NOMO-1 treated with DMSO at 0.1 percent for 48 hours (cell line): ENCODE measurements at regions not wholly inside any gene's neighbourhood (a gene's known extent, or its start where the extent isn't known, plus 50 kb on each side); places are given as distances from the start of the nearest gene placed in this dataset.
"Not testable (repeated sequence)": the region's sequence is repeated elsewhere in the genome, so short reads cannot be mapped to it uniquely, and the experiment has no call there.

Source experiments
- DNase-seq: peaks from one replicate; lab custom pipeline; 2025; ENCODE audit not compliant: unreplicated experiment; lab: John Stamatoyannopoulos, UW

DNA sequence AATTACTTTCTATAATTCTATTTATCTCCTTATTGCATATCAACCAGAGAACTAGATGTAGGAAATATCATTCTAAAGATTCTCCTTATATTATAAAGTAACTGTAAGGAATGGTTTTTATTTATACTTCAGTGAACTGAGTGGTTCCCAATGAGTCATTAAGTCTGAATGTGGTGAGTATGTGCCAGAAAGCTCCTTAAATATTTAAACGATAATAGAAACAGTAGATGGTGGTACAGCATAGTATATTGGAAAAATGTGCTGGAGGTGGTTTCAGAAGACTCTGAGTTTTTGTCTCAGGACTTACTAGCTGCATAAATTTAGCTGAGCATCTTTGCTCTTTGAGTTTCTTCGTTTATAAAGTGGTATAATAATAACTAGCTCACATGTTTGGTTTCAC is 653.5 kb downstream of the FAM181B start:
- no peak for DNase-seq

DNA sequence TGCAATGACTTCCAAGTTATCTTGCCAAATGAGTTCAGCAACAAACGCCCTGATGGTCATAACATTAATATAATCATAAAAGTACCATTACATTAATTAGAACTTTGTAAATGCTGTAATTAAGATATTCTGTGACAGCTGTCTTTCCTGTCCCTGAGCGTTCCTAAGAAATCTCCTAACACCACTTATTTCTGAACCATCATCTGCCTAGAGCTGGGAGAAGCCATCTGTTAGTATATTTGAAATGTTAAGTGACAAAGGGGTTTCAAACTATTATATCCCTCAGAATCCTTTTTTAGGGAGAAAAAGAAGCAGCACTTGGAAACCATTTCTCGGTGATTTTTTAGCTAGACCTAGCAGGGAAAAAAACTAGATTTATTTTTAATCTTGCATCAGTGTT is 657.5 kb downstream of the FAM181B start:
- no peak for DNase-seq

GRCh38 chr11:82059505-82059904 is 674.2 kb downstream of the FAM181B start:
- DNase-seq = no peak

DNA sequence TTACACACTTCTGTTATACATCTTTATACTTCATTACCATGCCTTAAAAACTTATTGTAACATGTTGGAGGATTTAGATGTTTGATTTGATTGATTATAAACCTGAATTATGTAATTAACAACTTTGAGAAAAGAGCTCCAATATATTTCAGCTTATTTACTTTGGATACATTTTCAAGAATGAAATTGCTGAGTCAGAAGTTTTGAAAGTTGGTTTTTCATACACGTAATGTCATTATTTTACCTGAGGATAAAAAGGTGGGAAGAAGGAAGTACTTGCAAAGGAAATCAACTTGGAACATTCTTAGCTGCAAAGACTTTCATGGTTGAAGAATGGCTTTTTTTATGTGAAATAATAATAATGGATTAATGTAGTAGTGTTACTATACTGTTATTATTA is 677.2 kb downstream of the FAM181B start:
- no peak for DNase-seq

DNA sequence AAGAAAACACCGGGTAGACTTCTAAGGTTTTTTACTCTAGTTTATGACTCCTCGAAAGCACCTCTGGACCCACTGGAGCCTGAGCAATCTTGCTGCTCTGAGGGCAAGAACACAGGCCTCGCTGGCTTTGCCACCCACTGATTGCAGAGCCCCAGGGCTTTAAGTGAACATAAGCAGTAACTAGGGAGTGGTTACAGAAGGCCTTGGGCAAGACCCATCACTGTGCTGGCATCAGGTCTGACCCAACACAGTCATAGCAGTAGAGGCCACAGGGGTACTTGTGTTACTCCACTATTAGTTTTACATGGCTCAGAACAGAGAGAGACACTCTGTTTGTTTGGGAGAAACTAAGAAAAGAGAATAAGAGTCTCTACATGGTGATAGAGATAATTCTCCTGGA is 684.5 kb downstream of the FAM181B start:
- no peak for DNase-seq

DNA sequence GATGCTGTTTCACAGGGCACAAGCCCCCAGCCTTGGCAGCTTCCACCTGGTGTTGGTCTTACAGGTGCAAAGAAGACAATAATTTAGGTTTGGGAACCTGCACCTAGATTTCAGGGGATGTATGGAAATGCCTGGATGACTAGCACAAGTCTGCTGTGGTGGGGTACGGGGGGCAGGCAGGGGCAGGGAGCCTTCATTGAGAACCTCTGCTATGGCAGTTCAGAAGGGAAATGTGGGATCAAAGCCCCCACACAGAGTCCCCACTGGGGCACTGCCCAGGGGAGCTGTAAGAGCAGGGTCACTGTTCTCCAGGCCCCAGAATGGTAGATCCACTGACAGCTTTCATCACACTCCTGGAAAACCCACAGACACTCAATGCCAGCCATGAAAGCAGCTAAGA is 686.5 kb downstream of the FAM181B start:
- no peak for DNase-seq

- no peak for DNase-seq
Measured at GRCh38 chr11:82046778-82047177, 686.9 kb downstream of the FAM181B start.

- no peak for DNase-seq
Measured at GRCh38 chr11:82045748-82046457, 687.8 kb downstream of the FAM181B start.

DNA sequence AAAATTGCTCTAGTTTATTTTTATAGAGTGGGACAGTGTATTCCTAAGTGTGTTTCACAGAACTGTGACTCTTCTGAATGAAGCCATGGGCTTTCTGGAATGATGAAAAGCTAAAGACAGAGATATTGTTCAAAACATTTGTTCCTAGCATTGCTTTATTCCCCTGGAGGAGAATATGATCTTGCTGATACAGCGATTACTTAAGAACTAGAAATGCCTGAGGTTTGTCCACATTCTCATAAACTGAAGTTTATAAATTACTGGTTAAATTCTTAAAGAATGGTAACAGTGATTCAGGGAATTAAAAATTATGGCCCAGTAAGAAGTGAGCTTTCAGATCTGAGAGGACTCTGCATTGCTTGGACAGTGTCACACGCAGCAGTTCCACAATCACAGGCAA is 690.3 kb downstream of the FAM181B start:
- DNase-seq = no peak

- no peak for DNase-seq
Measured at GRCh38 chr11:82041764-82042163, 691.9 kb downstream of the FAM181B start.

GRCh38 chr11:82038154-82038553 is 695.5 kb downstream of the FAM181B start:
- DNase-seq = no peak

DNA sequence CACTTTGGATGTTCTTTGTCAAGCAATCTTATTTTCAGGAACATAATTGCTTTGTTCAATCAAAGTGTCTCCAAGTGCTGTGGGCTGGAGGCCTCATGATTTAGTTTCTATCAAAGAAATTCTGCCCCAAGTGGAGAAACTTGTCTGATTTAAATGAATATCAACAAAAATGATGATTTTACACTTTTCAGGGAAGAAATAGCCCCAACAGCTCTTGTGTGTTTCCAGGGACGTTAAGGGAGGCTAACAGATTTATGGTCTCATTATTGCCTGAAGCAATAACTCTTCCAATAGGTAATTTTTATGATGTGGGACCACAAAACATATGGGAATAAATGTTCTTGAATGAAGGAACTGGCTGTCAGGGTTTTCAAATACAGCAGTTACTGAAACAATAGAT is 699.1 kb downstream of the FAM181B start:
- DNase-seq = no peak

GRCh38 chr11:82027335-82027734 is 706.3 kb downstream of the FAM181B start:
- DNase-seq = not testable (repeated sequence)

DNA sequence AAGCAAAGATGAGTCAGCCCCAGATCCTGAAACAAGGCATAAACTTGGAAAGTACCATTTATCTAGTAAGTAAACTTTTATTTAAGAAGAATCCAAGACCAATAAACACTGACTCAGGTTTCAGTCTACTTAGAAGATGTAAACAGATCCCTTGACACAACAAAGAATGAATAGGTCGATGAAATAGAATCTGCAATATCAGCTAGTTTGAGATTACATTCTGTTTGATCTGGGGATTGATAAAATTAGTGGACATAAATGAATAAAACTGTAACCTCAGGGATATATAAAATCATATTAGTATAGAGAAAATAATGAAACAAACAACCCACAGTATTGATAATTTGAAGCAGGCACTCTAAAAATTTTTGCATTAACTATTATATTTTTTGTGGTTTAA is 708.9 kb downstream of the FAM181B start:
- DNase-seq = no peak

DNA sequence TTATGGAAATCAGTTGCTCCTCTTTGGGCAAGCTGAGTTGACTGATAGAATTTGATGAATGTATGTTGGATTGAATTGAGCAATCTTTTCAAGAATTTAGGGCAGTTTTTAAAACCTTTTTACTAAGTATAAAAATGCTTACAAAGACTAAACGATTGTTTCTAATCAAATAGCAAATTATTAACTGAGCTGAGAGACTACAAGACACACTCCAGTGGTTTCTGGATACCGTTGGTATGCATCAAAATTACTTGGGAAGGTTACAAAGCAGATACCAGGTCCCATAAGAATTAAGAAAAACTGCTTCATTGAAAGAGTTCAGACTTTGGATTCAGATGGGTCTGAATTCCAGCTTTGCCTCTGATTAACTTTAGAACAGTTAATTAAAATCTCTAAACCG is 721.4 kb downstream of the FAM181B start:
- DNase-seq = no peak

DNA sequence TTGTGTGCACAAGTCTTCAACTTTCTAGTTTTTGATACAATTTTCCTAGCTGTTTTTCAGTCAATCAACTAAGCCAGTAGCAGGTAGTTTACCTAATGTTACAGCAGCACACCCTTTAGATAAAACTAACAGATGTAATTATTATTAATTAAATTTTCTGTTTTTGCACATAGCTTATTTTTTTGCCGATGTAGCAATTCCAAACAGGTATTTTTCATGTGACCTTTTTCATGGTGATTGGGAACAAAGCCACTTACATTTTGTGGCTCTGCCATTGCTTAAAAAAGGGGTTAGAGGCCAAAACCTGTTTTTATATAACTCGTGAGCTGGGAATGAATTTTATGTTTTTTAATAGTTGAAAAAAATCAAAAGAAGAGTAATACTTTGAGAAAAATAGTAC is 724.5 kb downstream of the FAM181B start:
- DNase-seq = no peak

- no peak for DNase-seq
Measured at GRCh38 chr11:82007521-82007920, 726.1 kb downstream of the FAM181B start.

- DNase-seq = no peak
Measured at GRCh38 chr11:82004537-82005213, 729.0 kb downstream of the FAM181B start.

DNA sequence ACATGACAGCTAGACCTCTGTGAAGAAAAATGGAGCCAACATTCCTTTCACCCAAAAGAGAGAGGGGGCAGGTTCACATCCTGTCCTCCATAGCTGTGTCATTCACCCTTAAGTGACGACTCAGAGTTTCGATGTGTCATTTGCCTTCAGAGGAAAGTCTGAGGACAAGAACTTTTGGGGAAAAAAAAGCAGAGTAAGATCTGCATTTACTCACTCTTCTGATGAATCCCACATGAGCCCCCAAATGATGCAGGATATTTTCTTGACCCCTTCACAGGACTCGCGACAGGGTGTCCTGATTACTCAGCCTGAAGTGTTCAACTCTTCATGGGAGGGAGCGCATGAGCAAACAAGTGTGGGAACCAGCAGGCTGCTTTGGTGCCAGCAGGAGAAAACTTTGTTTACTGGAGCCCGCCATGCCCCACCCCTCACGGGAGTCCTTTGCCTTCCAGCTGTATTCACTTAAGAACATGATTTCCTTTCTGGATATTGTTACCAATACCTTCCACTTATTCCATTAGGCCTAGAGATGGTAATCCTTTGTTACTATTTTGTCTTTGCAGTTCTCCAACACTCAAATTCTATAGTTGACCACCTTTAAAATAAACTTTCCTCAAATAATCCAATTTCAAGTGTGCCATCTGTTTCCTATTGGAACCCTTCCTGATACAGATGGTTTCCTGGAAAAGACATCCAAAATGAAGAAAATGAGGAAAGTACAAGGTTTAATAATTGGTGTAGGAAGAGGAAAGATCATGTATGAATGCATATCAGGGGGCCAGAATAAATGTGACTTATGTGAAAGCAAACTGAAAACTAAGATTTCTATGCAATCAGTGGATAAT is 729.8 kb downstream of the FAM181B start:
- DNase-seq = no peak

DNA sequence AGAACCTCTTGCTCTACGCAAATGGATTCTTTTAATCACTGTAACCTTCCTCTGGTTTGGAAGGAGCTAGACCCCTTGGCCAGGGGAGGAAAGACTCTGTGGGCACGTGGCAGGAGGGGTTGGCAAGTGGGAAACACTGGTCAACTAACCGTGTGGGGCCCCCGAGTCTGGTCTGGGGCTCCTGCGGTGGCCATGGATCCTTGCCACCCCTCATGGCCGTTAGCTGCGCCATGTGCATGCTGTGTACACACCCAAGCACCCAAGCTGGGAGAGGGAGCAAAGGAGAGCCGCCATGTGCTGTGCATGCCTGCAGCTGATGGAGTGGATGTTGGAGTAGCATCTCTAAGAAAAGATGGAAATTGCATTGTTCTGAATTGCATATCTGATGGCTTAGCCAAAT is 730.6 kb downstream of the FAM181B start:
- no peak for DNase-seq

DNA sequence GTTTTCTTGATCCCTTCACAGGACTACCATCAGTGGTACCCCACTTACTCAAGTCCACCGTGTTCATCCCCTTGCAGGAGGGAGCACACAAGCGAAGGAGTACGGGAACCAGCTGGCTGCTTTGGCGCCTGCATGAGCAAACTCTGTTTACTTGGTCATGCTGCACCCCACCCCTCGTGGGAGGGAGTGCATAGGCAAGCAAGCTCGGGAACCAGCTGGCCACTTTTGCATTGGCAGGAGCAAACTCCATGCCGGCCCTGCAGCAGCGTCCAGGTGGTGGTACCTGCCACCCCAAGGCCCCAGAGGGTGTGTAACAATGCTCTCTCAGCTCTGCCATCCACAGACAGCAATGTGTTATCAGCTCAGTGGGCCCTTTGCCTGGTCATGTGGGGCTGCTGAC is 737.8 kb downstream of the FAM181B start:
- DNase-seq = no peak

DNA sequence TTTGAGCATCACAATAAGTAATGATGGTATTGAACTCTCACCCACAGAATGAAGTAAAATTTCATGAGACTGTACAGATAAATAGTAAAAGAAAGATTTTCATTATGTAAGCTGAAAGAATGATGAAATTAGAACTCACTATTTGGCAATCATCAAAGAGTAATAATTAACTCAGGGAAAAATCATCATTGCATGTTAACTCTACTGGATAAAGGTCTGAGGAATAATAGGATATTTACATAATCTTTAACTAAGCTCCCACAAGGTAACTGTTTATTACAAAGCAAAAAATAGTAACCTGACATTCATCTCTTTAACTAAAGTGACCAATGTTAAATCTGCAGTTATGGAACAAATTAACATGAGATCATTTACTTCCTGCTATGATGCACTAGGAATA is 739.9 kb downstream of the FAM181B start:
- no peak for DNase-seq
